ENCODE measurements at regions not wholly inside any gene's neighbourhood (a gene's known extent, or its start where the extent isn't known, plus 50 kb on each side); places are given as distances from the start of the nearest gene placed in this dataset.
"Not testable (repeated sequence)": the region's sequence is repeated elsewhere in the genome, so short reads cannot be mapped to it uniquely, and the experiment has no call there.

GRCh38 chrX:64853424-64853823, 122.8 kb downstream of the ZC4H2 start:
- intact Hi-C loops (cut with DNase I), result no loop called here
- no peak for ATAC-seq
- DNase-seq, result no peak

- ATAC-seq (no peak), DNase-seq (no peak)
- intact Hi-C loops (cut with DNase I), result no loop called here
Observed at GRCh38 chrX:64850371-64851082, 125.7 kb downstream of the ZC4H2 start.

- ATAC-seq, result no peak
- no peak for DNase-seq
- intact Hi-C loops (cut with DNase I), result no loop called here
Observed at GRCh38 chrX:64843224-64843623, 133.0 kb downstream of the ZC4H2 start.

GRCh38 chrX:64842492-64842891, 133.8 kb downstream of the ZC4H2 start:
- intact Hi-C loops (cut with DNase I), result no loop called here
- ATAC-seq, result peak in 1 of 2 donors; percentile 12

GRCh38 chrX:64805683-64806082, 170.6 kb downstream of the ZC4H2 start:
- intact Hi-C loops (cut with DNase I), result no loop called here
- no peak for ATAC-seq
- DNase-seq, result no peak

More at GRCh38 chrX:64842492-64842891, 133.8 kb downstream of the ZC4H2 start:
- DNase-seq, result no peak

GRCh38 chrX:64792598-64793337, 183.5 kb downstream of the ZC4H2 start:
- no peak for ATAC-seq
- no peak for DNase-seq
- intact Hi-C loops (cut with DNase I), result no loop called here

GRCh38 chrX:64782923-64783322, 193.3 kb downstream of the ZC4H2 start:
- intact Hi-C loops (cut with DNase I), result no loop called here
- no peak for ATAC-seq
- no peak for DNase-seq

GRCh38 chrX:64758047-64758446, 218.2 kb downstream of the ZC4H2 start:
- intact Hi-C loops (cut with DNase I), result no loop called here
- no peak for ATAC-seq
- DNase-seq, result no peak

GRCh38 chrX:64739792-64740378, 236.4 kb downstream of the ZC4H2 start:
- DNase-seq (no peak), ATAC-seq (no peak)
- intact Hi-C loops (cut with DNase I), result no loop called here

GRCh38 chrX:64698317-64698716, 277.9 kb downstream of the ZC4H2 start:
- DNase-seq, result no peak
- no peak for ATAC-seq
- intact Hi-C loops (cut with DNase I), result no loop called here

- intact Hi-C loops (cut with DNase I); DNase-seq; ATAC-seq: not testable (repeated sequence)
Observed at GRCh38 chrX:64695372-64695771, 280.9 kb downstream of the ZC4H2 start.

GRCh38 chrX:64662876-64663275, 267.6 kb upstream of the MTMR8 start:
- DNase-seq, result no peak
- no peak for ATAC-seq
- intact Hi-C loops (cut with DNase I), result no loop called here

- ATAC-seq; DNase-seq; intact Hi-C loops (cut with DNase I): not testable (repeated sequence)
Observed at GRCh38 chrX:64657229-64657628, 262.0 kb upstream of the MTMR8 start.

- ATAC-seq, result no peak
- DNase-seq, result no peak
- intact Hi-C loops (cut with DNase I), result no loop called here
Observed at GRCh38 chrX:64642482-64642881, 247.2 kb upstream of the MTMR8 start.

All from left cardiac atrium (tissue), 4 donors.